Stimulated activated CD8-positive, alpha-beta memory T cell treated with anti-CD3 and anti-CD28 coated beads, Interleukin-4, amount 100 ng/mL, for 4 hours (primary cell): ENCODE measurements at regions not wholly inside any gene's neighbourhood (a gene's known extent, or its start where the extent isn't known, plus 50 kb on each side); places are given as distances from the start of the nearest gene placed in this dataset.

Source experiments
- DNase-seq, 2 donors: peaks; one replicate each; pipeline ENCODE4 v3.0.0-alpha.2; 2020; ENCODE audit warnings: low read depth in 2 of 2, low spot score in 1 of 2

GRCh38 chr11:112881461-112881860, 79.8 kb upstream of the NCAM1 start:
- no peak for DNase-seq

GRCh38 chr11:112882494-112883381, 78.5 kb upstream of the NCAM1 start:
- no peak for DNase-seq

- no peak for DNase-seq
These were observed 77.0 kb upstream of the NCAM1 start for GRCh38 chr11:112884012-112884767.

GRCh38 chr11:112885744-112886433, 75.3 kb upstream of the NCAM1 start:
- no peak for DNase-seq

- no peak for DNase-seq
These were observed 74.5 kb upstream of the NCAM1 start for GRCh38 chr11:112886434-112887370.

- DNase-seq, result no peak
These were observed 71.8 kb upstream of the NCAM1 start for GRCh38 chr11:112889446-112889845.

- no peak for DNase-seq
These were observed 61.8 kb upstream of the NCAM1 start for GRCh38 chr11:112899235-112900006.

- DNase-seq, result no peak
These were observed 59.3 kb upstream of the NCAM1 start for GRCh38 chr11:112901924-112902323.

- no peak for DNase-seq
These were observed 58.7 kb upstream of the NCAM1 start for GRCh38 chr11:112902361-112903011.

GRCh38 chr11:112903340-112903739, 57.9 kb upstream of the NCAM1 start:
- no peak for DNase-seq

GRCh38 chr11:112911124-112911523, 50.1 kb upstream of the NCAM1 start:
- DNase-seq, result no peak
